ENCODE measurements at regions not wholly inside any gene's neighbourhood (a gene's known extent, or its start where the extent isn't known, plus 50 kb on each side); places are given as distances from the start of the nearest gene placed in this dataset.

DNA sequence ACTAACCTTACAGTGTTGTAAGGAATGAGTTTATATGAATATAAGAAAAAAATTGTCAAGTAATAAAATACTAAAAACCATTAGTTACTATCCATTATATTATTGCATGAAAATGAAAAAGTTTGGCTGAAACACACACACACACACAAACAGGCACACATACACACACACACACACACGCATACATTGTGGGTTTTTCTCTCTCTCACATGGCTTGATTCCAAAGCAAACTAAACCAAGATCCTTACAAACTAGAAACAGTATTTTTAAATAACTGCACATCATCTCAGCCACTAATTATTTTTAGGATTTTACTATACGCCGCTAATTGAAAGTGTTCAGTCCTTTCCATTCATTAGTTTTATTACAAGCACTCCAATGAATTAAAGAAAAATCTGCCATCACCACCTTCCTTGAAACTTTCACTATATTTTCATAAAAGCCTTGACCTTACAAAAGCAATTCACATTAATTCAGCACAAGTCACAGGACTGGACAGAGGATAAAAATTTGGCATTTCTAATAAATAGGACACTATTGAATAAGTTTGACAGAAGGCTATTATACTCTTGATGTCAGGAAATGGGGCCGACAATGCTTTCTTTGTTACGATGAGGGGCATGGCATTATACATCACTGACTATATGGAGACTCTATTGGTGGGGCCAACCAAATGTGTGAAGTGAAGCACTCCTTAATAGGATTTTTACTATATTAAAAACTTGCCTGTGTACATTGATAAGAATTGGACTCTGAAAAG, 187.0 kb upstream of the ESRRG start:
- TF ChIP-seq FOXP2 (optimal IDR thresholded peaks at IDR 0.05; ENCODE audit: borderline replicate concordance, extremely low read depth, extremely low read length, insufficient read depth) (no peak), POLR2AphosphoS5 (IDR thresholded peaks at IDR 0.05; ENCODE audit: low read depth, low read length) (no peak), SIN3A (IDR thresholded peaks at IDR 0.05; ENCODE audit: borderline replicate concordance, insufficient read depth, low read length) (no peak), TAF1 (IDR thresholded peaks at IDR 0.05; ENCODE audit: borderline replicate concordance, insufficient read depth, low read length) (no peak)
- TF ChIP-seq, protein P1, sequence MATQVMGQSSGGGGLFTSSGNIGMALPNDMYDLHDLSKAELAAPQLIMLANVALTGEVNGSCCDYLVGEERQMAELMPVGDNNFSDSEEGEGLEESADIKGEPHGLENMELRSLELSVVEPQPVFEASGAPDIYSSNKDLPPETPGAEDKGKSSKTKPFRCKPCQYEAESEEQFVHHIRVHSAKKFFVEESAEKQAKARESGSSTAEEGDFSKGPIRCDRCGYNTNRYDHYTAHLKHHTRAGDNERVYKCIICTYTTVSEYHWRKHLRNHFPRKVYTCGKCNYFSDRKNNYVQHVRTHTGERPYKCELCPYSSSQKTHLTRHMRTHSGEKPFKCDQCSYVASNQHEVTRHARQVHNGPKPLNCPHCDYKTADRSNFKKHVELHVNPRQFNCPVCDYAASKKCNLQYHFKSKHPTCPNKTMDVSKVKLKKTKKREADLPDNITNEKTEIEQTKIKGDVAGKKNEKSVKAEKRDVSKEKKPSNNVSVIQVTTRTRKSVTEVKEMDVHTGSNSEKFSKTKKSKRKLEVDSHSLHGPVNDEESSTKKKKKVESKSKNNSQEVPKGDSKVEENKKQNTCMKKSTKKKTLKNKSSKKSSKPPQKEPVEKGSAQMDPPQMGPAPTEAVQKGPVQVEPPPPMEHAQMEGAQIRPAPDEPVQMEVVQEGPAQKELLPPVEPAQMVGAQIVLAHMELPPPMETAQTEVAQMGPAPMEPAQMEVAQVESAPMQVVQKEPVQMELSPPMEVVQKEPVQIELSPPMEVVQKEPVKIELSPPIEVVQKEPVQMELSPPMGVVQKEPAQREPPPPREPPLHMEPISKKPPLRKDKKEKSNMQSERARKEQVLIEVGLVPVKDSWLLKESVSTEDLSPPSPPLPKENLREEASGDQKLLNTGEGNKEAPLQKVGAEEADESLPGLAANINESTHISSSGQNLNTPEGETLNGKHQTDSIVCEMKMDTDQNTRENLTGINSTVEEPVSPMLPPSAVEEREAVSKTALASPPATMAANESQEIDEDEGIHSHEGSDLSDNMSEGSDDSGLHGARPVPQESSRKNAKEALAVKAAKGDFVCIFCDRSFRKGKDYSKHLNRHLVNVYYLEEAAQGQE (IDR thresholded peaks at IDR 0.05; ENCODE audit: insufficient read depth in 1 of 2, low read depth in 2 of 2, low read length in 2 of 2): no peak

DNA sequence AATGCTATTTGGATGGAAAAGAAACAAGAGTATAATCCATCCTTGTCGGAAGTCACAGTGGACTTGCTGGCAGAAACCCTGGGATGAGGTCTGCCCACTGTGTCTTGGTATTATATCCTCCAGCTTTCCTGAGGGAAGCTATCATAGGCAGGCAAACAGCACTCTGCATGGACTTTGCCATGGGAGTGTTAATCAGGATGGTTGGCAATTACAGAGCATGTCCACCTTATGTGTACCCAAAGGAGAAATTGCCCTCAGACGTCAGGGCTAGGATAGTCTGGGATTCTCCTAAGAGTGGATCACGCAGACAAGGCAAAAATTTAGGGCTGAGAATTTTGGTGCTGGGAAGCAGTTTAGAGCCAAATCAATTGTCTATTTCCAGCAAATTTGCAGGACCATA, 184.9 kb upstream of the ESRRG start:
- TF ChIP-seq TAF1 (IDR thresholded peaks at IDR 0.05; ENCODE audit: borderline replicate concordance, insufficient read depth, low read length) (no peak), SIN3A (IDR thresholded peaks at IDR 0.05; ENCODE audit: borderline replicate concordance, insufficient read depth, low read length) (no peak), POLR2AphosphoS5 (IDR thresholded peaks at IDR 0.05; ENCODE audit: low read depth, low read length) (no peak), FOXP2 (optimal IDR thresholded peaks at IDR 0.05; ENCODE audit: borderline replicate concordance, extremely low read depth, extremely low read length, insufficient read depth) (no peak)
- TF ChIP-seq, protein P1 (IDR thresholded peaks at IDR 0.05; ENCODE audit: insufficient read depth in 1 of 2, low read depth in 2 of 2, low read length in 2 of 2): no peak

DNA sequence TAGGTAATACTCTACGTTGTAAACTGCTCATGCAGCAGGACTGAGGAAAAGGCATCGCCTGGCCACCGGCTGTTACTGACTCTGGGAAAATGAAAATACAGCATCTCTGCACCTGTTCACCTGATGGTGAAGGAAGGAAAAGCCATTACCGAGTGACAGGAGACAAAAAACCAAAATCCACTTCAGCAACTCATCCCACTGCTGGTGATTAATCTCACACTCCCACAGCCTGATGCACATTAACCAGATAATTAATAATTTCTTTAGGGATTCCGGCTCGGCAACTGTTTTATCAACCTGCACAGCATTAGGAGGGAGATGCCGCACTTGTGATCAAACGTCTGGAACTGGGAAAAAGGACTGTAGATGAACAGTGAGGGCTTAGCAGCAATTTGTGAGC, 183.9 kb upstream of the ESRRG start:
- TF ChIP-seq SIN3A (IDR thresholded peaks at IDR 0.05; ENCODE audit: borderline replicate concordance, insufficient read depth, low read length): no peak
- TF ChIP-seq POLR2AphosphoS5 (IDR thresholded peaks at IDR 0.05; ENCODE audit: low read depth, low read length): no peak
- TF ChIP-seq, protein P1 (IDR thresholded peaks at IDR 0.05; ENCODE audit: insufficient read depth in 1 of 2, low read depth in 2 of 2, low read length in 2 of 2): no peak
- no peak for TF ChIP-seq FOXP2 (optimal IDR thresholded peaks at IDR 0.05; ENCODE audit: borderline replicate concordance, extremely low read depth, extremely low read length, insufficient read depth)
- TF ChIP-seq TAF1 (IDR thresholded peaks at IDR 0.05; ENCODE audit: borderline replicate concordance, insufficient read depth, low read length): no peak

DNA sequence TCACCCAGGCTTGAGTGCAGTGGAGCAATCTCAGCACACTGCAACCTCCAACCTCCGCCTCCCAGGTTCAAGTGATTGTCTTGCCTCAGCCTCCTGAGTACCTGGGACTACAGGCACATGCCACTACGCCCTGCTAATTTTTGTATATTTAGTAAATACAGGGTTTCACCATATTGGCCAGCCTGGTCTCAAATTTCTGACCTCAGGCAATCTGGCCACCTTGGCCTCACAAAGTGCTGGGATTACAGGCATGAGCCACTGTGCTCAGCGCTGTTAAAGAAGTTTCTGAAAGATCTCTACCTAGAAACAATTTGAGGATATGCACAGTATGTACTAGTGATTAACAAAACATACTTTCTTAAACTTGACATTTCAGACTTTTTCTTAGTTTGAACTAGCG, 182.6 kb upstream of the ESRRG start:
- TF ChIP-seq POLR2AphosphoS5 (IDR thresholded peaks at IDR 0.05; ENCODE audit: low read depth, low read length): no peak
- no peak for TF ChIP-seq SIN3A (IDR thresholded peaks at IDR 0.05; ENCODE audit: borderline replicate concordance, insufficient read depth, low read length)
- no peak for TF ChIP-seq FOXP2 (optimal IDR thresholded peaks at IDR 0.05; ENCODE audit: borderline replicate concordance, extremely low read depth, extremely low read length, insufficient read depth)
- no peak for TF ChIP-seq TAF1 (IDR thresholded peaks at IDR 0.05; ENCODE audit: borderline replicate concordance, insufficient read depth, low read length)
- TF ChIP-seq, protein P1 (IDR thresholded peaks at IDR 0.05; ENCODE audit: insufficient read depth in 1 of 2, low read depth in 2 of 2, low read length in 2 of 2): no peak

All from PFSK-1 (cell line).